ENCODE measurements at regions not wholly inside any gene's neighbourhood (a gene's known extent, or its start where the extent isn't known, plus 50 kb on each side); places are given as distances from the start of the nearest gene placed in this dataset.

DNA sequence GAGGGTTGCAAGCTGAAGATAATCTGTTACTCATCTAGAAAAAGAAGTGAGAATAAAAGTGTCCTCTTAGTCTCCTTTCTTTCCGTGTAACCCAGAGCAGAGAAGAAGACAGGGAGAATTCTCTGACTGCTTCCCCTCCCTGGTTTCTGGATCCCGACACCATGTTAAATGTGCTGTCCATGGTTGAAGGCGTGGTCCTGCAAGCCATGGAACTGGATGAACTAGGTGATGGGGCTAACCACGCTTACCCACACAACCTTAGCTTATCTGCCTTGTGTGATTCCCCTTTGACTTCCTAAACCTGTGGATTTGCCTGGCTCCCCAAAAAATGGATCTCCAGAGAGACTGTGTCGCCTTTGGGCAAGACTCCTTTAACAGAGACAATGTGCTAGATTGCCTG, 907.6 kb downstream of the FSTL5 start:
- no peaks in the 10 kb centered on the region for H3K27me3 Mint-ChIP-seq
- no peak overlapping the region for H3K4me3 Mint-ChIP-seq
- intact Hi-C loops (cut with micrococcal nuclease): no loop called here
- no peaks in the 10 kb centered on the region for H3K4me1 Mint-ChIP-seq (ENCODE audit: low read depth)
- no peak overlapping the region for H3K27ac Mint-ChIP-seq
- H3K9me3 Mint-ChIP-seq: peaks cover 35% of the 10 kb centered on the region
- H3K36me3 Mint-ChIP-seq (ENCODE audit: low read depth): no peaks in the 10 kb centered on the region

DNA sequence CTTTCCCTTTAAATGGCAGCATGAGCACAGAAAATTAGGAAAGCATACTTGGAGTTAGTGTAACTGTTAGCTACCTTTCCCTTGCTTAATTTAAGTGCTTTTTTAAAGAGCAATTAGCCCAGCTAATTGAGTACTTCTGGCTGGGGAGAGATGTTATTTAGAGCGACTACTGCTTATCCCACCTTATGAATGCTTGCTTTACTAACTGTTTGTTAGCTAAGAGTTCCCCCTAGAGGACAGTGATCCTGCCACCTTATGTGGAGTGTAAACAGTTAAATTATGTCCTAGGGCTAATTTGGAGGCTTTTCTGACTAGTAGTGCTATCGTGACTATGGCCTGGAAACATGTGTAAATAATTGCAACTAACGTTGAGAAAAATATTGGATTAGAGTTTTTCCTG, 909.4 kb downstream of the FSTL5 start:
- Mint-ChIP-seq H3K4me3 (no peak overlapping the region), H3K36me3 (ENCODE audit: low read depth) (no peaks in the 10 kb centered on the region), H3K27ac (no peak overlapping the region), H3K27me3 (no peaks in the 10 kb centered on the region), H3K4me1 (ENCODE audit: low read depth) (no peaks in the 10 kb centered on the region), H3K9me3 (peaks cover 40% of the 10 kb centered on the region)
- intact Hi-C loops (cut with micrococcal nuclease): no loop called here

- no peaks in the 10 kb centered on the region for H3K36me3 Mint-ChIP-seq (ENCODE audit: low read depth)
- H3K27ac Mint-ChIP-seq: no peak overlapping the region
- no peak overlapping the region for H3K4me3 Mint-ChIP-seq
- intact Hi-C loops (cut with micrococcal nuclease): no loop called here
- H3K27me3 Mint-ChIP-seq: no peaks in the 10 kb centered on the region
- no peaks in the 10 kb centered on the region for H3K4me1 Mint-ChIP-seq (ENCODE audit: low read depth)
- peaks cover 53% of the 10 kb centered on the region for H3K9me3 Mint-ChIP-seq
Measured at GRCh38 chr4:161252520-161253141, 911.2 kb downstream of the FSTL5 start.

DNA sequence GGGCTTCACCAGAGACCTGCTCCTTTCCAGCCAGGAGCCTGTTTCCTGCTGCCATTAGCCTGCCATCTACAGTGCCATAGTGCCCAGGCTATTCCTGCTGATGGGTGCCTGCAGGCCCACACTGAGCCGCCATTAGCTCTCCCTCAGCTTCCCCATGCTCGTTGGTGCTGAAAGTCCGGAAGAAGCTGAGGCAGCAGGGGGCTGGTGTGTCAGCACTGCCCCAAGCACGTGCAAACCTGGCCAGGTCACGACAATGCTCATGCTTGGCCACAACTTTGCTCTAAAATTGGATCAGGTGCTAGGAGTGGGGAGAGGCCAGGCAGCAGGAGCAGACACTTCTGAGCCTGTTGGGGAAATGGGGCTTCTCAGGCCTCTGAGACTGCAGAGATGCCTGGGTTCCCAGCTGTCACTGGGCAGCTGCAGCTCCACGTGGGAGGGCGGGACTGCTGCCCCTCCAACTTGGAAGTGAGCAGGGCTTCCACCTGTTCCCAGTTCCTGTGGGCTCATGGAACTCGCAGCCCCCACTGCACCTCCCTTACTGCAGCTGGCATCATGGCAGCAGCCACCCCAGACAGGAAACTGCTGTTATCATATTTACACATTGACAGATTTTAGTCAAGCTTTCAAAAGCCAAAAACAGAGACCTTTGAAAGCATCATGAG, 913.9 kb downstream of the FSTL5 start:
- Mint-ChIP-seq H3K27ac (no peak overlapping the region), H3K9me3 (peaks cover 26% of the 10 kb centered on the region), H3K27me3 (no peaks in the 10 kb centered on the region), H3K4me3 (no peak overlapping the region), H3K4me1 (ENCODE audit: low read depth) (no peaks in the 10 kb centered on the region), H3K36me3 (ENCODE audit: low read depth) (no peaks in the 10 kb centered on the region)
- intact Hi-C loops (cut with micrococcal nuclease): no loop called here

GRCh38 chr4:161248880-161249279, 914.9 kb downstream of the FSTL5 start:
- intact Hi-C loops (cut with micrococcal nuclease): no loop called here
- H3K4me3 Mint-ChIP-seq: no peak overlapping the region
- H3K9me3 Mint-ChIP-seq: peaks cover 18% of the 10 kb centered on the region
- H3K36me3 Mint-ChIP-seq (ENCODE audit: low read depth): no peaks in the 10 kb centered on the region
- no peak overlapping the region for H3K27ac Mint-ChIP-seq
- no peaks in the 10 kb centered on the region for H3K27me3 Mint-ChIP-seq
- no peaks in the 10 kb centered on the region for H3K4me1 Mint-ChIP-seq (ENCODE audit: low read depth)

DNA sequence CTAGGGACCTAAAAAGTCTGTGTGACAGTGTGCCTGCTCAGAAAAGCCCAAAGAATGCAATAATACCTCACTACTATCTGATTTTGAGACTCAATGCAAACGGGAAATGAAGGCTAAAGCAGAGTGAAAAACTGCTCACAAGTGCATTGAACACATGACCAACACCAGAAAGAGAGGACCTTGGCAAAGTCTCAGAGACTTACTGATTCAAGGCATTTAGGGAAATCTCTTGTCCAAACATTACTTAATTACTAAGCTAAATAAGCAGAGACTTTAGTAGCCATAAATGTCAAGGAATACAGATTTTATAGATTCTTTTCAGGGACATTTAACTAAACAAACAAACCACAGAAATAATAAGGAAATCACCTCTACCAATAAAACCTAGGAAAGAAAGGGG, 916.0 kb downstream of the FSTL5 start:
- no peaks in the 10 kb centered on the region for H3K27me3 Mint-ChIP-seq
- no peaks in the 10 kb centered on the region for H3K4me1 Mint-ChIP-seq (ENCODE audit: low read depth)
- intact Hi-C loops (cut with micrococcal nuclease): no loop called here
- H3K9me3 Mint-ChIP-seq: peaks cover 18% of the 10 kb centered on the region
- no peak overlapping the region for H3K27ac Mint-ChIP-seq
- no peak overlapping the region for H3K4me3 Mint-ChIP-seq
- no peaks in the 10 kb centered on the region for H3K36me3 Mint-ChIP-seq (ENCODE audit: low read depth)

DNA sequence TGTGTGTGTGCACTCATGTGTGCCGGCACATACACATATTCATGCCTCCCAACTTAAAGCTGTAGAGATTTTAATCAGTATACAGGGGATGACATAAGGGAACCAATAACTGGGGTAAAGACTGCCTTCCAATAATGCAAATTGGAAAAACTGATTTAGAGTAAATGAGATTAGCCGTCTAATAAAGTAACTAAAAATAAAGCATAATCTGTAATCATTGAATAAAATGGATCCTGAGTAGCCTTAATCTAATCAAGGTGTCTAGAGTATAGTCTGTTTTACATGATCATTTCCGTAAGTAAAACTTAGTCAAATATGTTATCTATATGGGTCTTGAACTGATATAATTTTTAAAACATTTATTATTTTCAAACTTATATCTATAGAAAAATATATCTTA, 925.8 kb downstream of the FSTL5 start:
- no peak overlapping the region for H3K27ac Mint-ChIP-seq
- intact Hi-C loops (cut with micrococcal nuclease): no loop called here
- no peak overlapping the region for H3K4me3 Mint-ChIP-seq
- no peaks in the 10 kb centered on the region for H3K27me3 Mint-ChIP-seq
- H3K9me3 Mint-ChIP-seq: no peaks in the 10 kb centered on the region
- H3K4me1 Mint-ChIP-seq (ENCODE audit: low read depth): no peaks in the 10 kb centered on the region
- no peaks in the 10 kb centered on the region for H3K36me3 Mint-ChIP-seq (ENCODE audit: low read depth)

GRCh38 chr4:161237495-161237894, 926.3 kb downstream of the FSTL5 start:
- no peaks in the 10 kb centered on the region for H3K9me3 Mint-ChIP-seq
- H3K4me1 Mint-ChIP-seq (ENCODE audit: low read depth): no peaks in the 10 kb centered on the region
- H3K36me3 Mint-ChIP-seq (ENCODE audit: low read depth): no peaks in the 10 kb centered on the region
- H3K27me3 Mint-ChIP-seq: no peaks in the 10 kb centered on the region
- intact Hi-C loops (cut with micrococcal nuclease): no loop called here
- H3K27ac Mint-ChIP-seq: no peak overlapping the region
- no peak overlapping the region for H3K4me3 Mint-ChIP-seq

DNA sequence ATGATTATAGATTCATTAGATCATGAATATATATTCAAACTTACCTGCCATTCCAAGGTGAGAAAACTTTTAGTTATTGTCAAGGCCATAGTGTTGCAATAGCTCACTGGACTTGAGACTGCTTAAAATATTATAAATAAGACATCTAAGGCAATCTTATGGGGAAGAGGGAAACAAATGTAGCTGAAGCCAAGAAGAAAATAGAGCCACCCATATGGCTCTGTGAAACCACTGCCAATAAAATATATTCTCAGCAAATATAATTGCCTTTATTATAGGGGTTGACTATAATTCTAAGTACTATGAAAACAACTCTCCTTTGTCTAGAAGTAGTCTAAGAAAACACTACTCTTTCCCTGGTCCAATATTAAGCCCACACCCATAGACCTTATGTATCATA, 938.5 kb downstream of the FSTL5 start:
- Mint-ChIP-seq H3K4me1 (ENCODE audit: low read depth) (no peaks in the 10 kb centered on the region), H3K27me3 (no peaks in the 10 kb centered on the region), H3K4me3 (no peak overlapping the region), H3K27ac (no peak overlapping the region), H3K9me3 (peaks cover 24% of the 10 kb centered on the region), H3K36me3 (ENCODE audit: low read depth) (no peaks in the 10 kb centered on the region)
- intact Hi-C loops (cut with micrococcal nuclease): no loop called here

DNA sequence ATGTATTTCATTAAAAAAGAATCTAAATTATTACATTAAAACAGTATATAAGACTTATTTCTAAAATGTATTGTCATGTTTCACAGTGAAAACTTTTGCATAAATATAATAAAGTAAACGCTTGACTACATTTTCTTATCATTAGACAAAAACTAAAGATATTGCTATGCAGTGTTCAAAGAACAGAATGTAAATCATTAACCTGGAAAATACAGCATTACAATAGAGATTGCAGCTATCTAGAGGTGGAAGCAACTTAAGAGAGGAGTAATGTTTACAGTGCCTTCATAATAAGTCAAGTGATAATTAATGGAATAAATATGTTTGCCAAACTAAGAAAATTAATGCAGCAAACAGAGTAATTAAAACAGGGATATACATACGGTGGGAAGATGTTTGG, 940.9 kb downstream of the FSTL5 start:
- no peak overlapping the region for H3K4me3 Mint-ChIP-seq
- H3K36me3 Mint-ChIP-seq (ENCODE audit: low read depth): no peaks in the 10 kb centered on the region
- no peak overlapping the region for H3K27ac Mint-ChIP-seq
- H3K9me3 Mint-ChIP-seq: peaks cover 21% of the 10 kb centered on the region
- H3K27me3 Mint-ChIP-seq: no peaks in the 10 kb centered on the region
- H3K4me1 Mint-ChIP-seq (ENCODE audit: low read depth): no peaks in the 10 kb centered on the region
- intact Hi-C loops (cut with micrococcal nuclease): no loop called here

DNA sequence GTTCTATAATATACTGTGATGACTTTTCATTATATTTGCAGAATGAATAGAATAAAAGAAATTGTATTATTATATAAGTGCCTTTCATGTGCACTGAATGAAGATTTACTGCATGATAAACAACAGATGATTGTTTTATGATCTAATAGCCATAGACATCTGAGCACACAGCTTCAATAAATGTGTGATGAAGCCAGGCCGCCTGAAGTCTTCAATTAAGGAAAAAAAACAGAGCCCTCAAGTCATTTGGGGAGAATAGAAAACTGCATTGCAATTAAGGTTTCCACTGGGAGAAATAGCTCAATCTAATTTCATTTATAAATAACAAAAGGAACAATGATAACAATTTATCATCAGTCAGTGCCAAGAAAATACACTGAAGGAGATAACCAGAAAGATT, 955.2 kb downstream of the FSTL5 start:
- Mint-ChIP-seq H3K4me1 (ENCODE audit: low read depth) (no peaks in the 10 kb centered on the region), H3K27ac (no peak overlapping the region), H3K4me3 (no peak overlapping the region), H3K9me3 (peaks cover 30% of the 10 kb centered on the region), H3K36me3 (ENCODE audit: low read depth) (no peaks in the 10 kb centered on the region), H3K27me3 (no peaks in the 10 kb centered on the region)
- intact Hi-C loops (cut with micrococcal nuclease): no loop called here

GRCh38 chr4:161206528-161207080, 957.2 kb downstream of the FSTL5 start:
- Mint-ChIP-seq H3K27ac (no peak overlapping the region), H3K9me3 (peaks cover 18% of the 10 kb centered on the region), H3K36me3 (ENCODE audit: low read depth) (no peaks in the 10 kb centered on the region), H3K4me3 (no peak overlapping the region), H3K27me3 (no peaks in the 10 kb centered on the region), H3K4me1 (ENCODE audit: low read depth) (no peaks in the 10 kb centered on the region)
- intact Hi-C loops (cut with micrococcal nuclease): no loop called here

DNA sequence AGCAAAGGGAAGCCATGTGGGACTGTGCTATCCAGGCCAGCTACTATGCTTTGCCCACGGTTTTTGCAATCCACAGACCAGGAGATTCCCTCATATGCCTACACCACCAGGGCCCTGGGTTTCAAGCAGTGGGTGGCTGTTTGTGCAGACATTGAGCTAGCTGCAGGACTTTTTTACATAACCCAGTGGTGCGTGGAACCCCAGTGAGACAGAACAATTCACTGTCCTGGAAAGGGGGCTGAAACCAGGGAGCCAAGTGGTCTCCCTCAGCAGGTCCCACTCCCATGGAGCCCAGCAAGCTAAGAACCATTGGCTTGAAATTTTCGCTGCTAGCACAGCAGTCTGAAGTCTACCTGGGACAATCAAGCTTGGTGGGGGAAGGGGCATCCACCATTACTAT, 959.9 kb downstream of the FSTL5 start:
- Mint-ChIP-seq H3K4me1 (ENCODE audit: low read depth) (no peaks in the 10 kb centered on the region), H3K36me3 (ENCODE audit: low read depth) (no peaks in the 10 kb centered on the region), H3K27me3 (no peaks in the 10 kb centered on the region), H3K27ac (no peak overlapping the region), H3K4me3 (no peak overlapping the region), H3K9me3 (peaks cover 18% of the 10 kb centered on the region)
- intact Hi-C loops (cut with micrococcal nuclease): no loop called here

DNA sequence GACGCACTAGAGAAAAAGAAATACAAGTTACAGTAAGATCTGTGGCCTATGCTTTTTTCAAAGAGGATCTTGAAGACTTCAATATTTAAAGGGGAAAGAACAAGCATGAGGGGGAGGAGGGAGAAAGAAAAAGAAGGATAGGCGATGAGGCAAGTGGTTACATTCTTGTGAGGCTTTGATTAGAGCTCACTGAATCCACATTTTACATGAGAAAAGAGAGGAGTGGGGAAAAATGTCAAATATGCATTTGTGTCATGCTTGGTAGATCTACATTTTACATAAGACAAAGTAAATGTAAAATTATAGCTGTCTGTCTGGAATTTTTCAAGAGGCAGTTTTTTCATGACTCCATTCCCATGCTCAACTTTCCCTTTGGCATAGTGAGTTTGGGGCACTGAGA, 965.9 kb downstream of the FSTL5 start:
- intact Hi-C loops (cut with micrococcal nuclease): no loop called here
- Mint-ChIP-seq H3K9me3 (no peaks in the 10 kb centered on the region), H3K27me3 (no peaks in the 10 kb centered on the region), H3K4me1 (ENCODE audit: low read depth) (no peaks in the 10 kb centered on the region), H3K27ac (no peak overlapping the region), H3K4me3 (no peak overlapping the region), H3K36me3 (ENCODE audit: low read depth) (no peaks in the 10 kb centered on the region)

DNA sequence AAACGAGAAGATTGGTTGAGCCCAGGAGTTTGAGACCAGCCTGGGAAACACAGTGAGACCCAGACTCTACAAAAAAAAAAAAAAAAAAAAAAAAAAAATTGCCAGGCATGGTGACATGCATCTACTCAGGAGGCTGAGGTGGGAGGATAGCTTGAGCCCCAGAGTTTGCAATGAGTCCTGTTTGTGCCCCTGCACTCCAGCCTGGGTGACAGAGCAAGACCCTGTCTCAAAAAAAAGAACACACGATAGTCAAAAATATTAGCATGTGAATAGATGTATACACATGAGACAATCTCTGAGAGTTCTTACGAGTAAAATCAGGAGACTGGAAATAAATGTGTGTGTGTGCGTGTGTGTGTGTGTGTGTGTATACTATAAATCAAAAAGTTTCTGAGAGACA, 966.3 kb downstream of the FSTL5 start:
- no peaks in the 10 kb centered on the region for H3K9me3 Mint-ChIP-seq

More for the DNA sequence above, 966.3 kb downstream of the FSTL5 start:
- no peaks in the 10 kb centered on the region for H3K36me3 Mint-ChIP-seq (ENCODE audit: low read depth)
- no peak overlapping the region for H3K27ac Mint-ChIP-seq
- H3K27me3 Mint-ChIP-seq: no peaks in the 10 kb centered on the region
- H3K4me1 Mint-ChIP-seq (ENCODE audit: low read depth): no peaks in the 10 kb centered on the region
- no peak overlapping the region for H3K4me3 Mint-ChIP-seq
- intact Hi-C loops (cut with micrococcal nuclease): no loop called here
